Upper lobe of left lung (tissue), 4 donors: ENCODE measurements at regions not wholly inside any gene's neighbourhood (a gene's known extent, or its start where the extent isn't known, plus 50 kb on each side); places are given as distances from the start of the nearest gene placed in this dataset.

ENCODE experiments used
- POLR2AphosphoS5 ChIP-seq, 2 donors: sonication (generic); formaldehyde crosslinking; IDR thresholded peaks; one replicate each; pipeline ENCODE4 v1.5.1; 2017; ENCODE audit warnings: antibody characterized with exemption in 2 of 2
- TF ChIP-seq, protein P1 (sequence below), 6 experiments: fragments of 450-650 bp in 4 of 6; fragments of 200-600 bp in 2 of 6; sonication (generic) in 2 of 6; IDR thresholded peaks; one replicate each; pipeline ENCODE4 v1.5.1; 2016 to 2019; ENCODE audit warnings: antibody characterized with exemption in 6 of 6

- TF ChIP-seq, protein P1, sequence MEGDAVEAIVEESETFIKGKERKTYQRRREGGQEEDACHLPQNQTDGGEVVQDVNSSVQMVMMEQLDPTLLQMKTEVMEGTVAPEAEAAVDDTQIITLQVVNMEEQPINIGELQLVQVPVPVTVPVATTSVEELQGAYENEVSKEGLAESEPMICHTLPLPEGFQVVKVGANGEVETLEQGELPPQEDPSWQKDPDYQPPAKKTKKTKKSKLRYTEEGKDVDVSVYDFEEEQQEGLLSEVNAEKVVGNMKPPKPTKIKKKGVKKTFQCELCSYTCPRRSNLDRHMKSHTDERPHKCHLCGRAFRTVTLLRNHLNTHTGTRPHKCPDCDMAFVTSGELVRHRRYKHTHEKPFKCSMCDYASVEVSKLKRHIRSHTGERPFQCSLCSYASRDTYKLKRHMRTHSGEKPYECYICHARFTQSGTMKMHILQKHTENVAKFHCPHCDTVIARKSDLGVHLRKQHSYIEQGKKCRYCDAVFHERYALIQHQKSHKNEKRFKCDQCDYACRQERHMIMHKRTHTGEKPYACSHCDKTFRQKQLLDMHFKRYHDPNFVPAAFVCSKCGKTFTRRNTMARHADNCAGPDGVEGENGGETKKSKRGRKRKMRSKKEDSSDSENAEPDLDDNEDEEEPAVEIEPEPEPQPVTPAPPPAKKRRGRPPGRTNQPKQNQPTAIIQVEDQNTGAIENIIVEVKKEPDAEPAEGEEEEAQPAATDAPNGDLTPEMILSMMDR (IDR thresholded peaks at IDR 0.05), result no peak
- TF ChIP-seq POLR2AphosphoS5 (IDR thresholded peaks at IDR 0.05), result no peak
Measured at GRCh38 chr13:39881383-39881782, 225.9 kb downstream of the COG6 start.
